Ectodermal cell (in vitro differentiated cells): ENCODE measurements at regions not wholly inside any gene's neighbourhood (a gene's known extent, or its start where the extent isn't known, plus 50 kb on each side); places are given as distances from the start of the nearest gene placed in this dataset.
"Not testable (repeated sequence)": the region's sequence is repeated elsewhere in the genome, so short reads cannot be mapped to it uniquely, and the experiment has no call there.

Source experiments
- H3K27ac ChIP-seq: 2 replicates; pipeline ENCODE4 v1.7.0; 2013; ENCODE audit warnings: mild to moderate bottlenecking, low read depth, low read length; ENCODE audit not compliant: insufficient read depth, poor library complexity, severe bottlenecking
- H3K27me3 ChIP-seq: 2 replicates; pipeline ENCODE4 v1.7.0; 2013; ENCODE audit warnings: mild to moderate bottlenecking, low read length; ENCODE audit not compliant: insufficient read depth, control insufficient read depth, poor library complexity, severe bottlenecking
- H3K36me3 ChIP-seq: one replicate; pipeline ENCODE4 v1.7.0; 2013; ENCODE audit warnings: low read length; ENCODE audit not compliant: control insufficient read depth, insufficient read depth
- H3K4me1 ChIP-seq: one replicate; pipeline ENCODE4 v1.7.0; 2013; ENCODE audit warnings: low read length; ENCODE audit not compliant: control insufficient read depth, insufficient read depth
- H3K4me3 ChIP-seq: 2 replicates; pipeline ENCODE4 v1.7.0; 2013; ENCODE audit warnings: low read depth, low read length, control low read depth; ENCODE audit not compliant: insufficient read depth
- H3K9me3 ChIP-seq: 2 replicates; pipeline ENCODE4 v1.7.0; 2013; ENCODE audit warnings: mild to moderate bottlenecking, low read length, moderate library complexity; ENCODE audit not compliant: control insufficient read depth
- WGBS, 2 experiments: methylation state at CpG; one replicate each; pipeline ENCODE4 v1.1.7; 2013; ENCODE audit warnings: missing lambda C conversion rate in 2 of 2; 5-methylcytosine and 5-hydroxymethylcytosine counted together

DNA sequence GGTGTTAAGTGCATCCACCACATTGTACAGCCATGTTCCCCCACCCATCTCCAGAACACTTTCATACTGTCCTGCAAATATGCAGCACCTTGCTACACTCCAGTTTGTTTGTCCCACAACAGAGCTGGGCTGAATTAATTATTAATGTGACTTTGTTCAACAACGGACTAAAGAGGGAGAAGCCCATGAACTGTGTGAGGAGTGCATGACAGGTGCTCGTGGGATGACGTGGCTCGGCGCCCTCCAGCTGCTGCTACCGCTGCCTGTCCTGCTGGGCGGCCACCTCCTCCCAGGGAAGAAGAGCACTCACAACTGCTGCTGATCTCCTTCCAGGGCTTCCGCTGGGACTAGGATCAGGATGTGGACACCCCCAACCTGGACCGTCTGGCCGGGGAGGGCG is 111.2 kb upstream of the DEFB108B start:
- WGBS, 2 experiments = 93 to 100% methylated on average over 8 to 9 of the region's 11 CpGs
- H3K27me3 ChIP-seq, H3K36me3 ChIP-seq, H3K4me1 ChIP-seq, H3K9me3 ChIP-seq, H3K4me3 ChIP-seq, H3K27ac ChIP-seq: not testable (repeated sequence)

- H3K27me3 ChIP-seq, H3K36me3 ChIP-seq, H3K27ac ChIP-seq, H3K4me1 ChIP-seq, H3K9me3 ChIP-seq, H3K4me3 ChIP-seq: not testable (repeated sequence)
- 55 to 67% methylated on average over 5 of the region's 5 CpGs for WGBS, 2 experiments
These were observed 109.0 kb upstream of the DEFB108B start for GRCh38 chr11:71723991-71724390.

DNA sequence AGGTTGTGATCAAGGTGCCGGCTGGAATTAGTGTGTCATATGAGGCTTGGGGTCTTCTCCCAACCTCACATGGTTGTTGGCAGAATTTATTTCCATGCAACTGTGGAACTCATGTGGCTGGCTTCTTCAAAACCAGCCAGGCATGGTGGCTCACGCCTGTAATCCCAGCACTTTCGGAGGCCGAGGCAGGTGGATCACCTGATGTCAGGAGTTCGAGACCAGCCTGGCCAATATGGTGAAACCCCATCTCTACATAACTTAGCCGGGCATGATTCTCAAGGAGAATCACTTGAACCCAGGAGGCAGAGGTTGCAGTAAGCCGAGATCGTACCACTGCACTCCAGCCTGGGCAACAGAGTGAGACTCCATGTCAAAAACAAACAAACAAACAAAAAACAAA is 102.3 kb upstream of the DEFB108B start:
- H3K36me3 ChIP-seq = not testable (repeated sequence)
- WGBS, 2 experiments = 89 to 94% methylated on average over 7 to 8 of the region's 8 CpGs

DNA sequence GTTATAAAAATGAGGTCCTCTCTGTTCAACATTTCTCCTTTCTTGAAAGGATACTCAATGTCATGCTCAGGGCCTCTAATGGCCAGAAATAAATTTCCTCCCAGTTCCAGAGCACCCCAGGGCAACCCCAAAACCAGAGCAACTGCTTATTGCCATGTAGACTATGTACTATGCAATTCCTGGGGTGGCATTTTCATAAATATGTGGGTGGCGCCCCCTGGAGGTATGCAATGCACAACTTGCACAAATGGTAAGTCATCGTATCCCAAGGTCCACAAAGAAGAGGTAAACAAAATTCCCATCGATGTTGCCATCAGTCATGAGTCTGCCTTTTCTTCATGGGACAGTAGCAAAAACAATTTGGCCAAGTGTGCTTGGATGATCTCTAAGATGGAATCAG is 98.6 kb upstream of the DEFB108B start:
- not testable (repeated sequence) for H3K4me3 ChIP-seq, H3K27ac ChIP-seq, H3K4me1 ChIP-seq, H3K9me3 ChIP-seq, H3K27me3 ChIP-seq, H3K36me3 ChIP-seq
- no CpG with 5 or more reads among the region's 3 CpGs for WGBS, 2 experiments

More for the DNA sequence above, 102.3 kb upstream of the DEFB108B start:
- not testable (repeated sequence) for H3K4me1 ChIP-seq, H3K27ac ChIP-seq, H3K27me3 ChIP-seq, H3K9me3 ChIP-seq, H3K4me3 ChIP-seq

DNA sequence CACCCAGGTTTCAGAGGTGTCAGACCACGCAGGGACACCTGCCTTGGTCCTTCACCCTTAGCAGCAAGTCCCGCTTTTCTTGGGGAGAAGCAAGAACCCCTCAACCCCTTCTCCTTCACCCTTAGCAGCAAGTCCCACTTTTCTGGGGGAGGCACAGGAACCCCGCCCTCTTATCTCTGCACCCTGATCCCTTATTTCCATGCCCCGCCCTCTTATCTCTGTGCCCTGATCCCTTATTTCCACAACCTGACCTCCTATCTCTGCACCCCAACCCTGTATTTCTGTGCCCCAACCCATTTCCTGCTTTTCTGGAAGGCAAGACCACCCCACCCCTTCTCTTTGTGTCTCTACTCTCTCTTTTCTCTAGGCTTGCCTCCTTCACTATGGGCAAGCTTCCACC is 94.7 kb upstream of the DEFB108B start:
- H3K4me1 ChIP-seq, H3K27ac ChIP-seq, H3K9me3 ChIP-seq, H3K27me3 ChIP-seq, H3K4me3 ChIP-seq, H3K36me3 ChIP-seq: not testable (repeated sequence)
- 88 to 89% methylated on average over 4 of the region's 4 CpGs for WGBS, 2 experiments

- not testable (repeated sequence) for H3K27ac ChIP-seq, H3K9me3 ChIP-seq, H3K4me3 ChIP-seq, H3K27me3 ChIP-seq, H3K36me3 ChIP-seq, H3K4me1 ChIP-seq
- 94 to 96% methylated on average over 11 of the region's 11 CpGs for WGBS, 2 experiments
These were observed 89.6 kb upstream of the DEFB108B start for GRCh38 chr11:71743385-71743784.

DNA sequence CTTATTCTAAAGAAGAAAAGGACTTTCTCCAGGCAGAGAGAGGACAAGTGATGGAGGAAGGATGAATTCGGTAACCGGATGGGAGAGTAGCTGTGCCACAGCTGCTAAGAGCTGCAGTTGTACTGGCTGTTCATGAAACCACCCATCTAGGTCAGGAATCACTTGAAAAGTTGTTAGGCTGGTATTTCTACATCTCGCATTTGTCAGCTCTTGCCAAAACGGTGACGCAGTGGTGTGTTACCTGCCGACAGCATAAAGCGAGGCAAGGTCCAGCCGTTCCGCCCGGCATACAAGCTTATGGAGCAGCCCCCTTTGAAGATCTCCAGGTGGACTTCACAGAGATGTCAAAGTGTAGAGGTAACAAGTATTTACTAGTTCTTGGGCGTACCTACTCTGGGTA is 87.3 kb upstream of the DEFB108B start:
- not testable (repeated sequence) for H3K4me1 ChIP-seq, H3K9me3 ChIP-seq, H3K27me3 ChIP-seq, H3K36me3 ChIP-seq, H3K4me3 ChIP-seq, H3K27ac ChIP-seq
- 94 to 95% methylated on average over 11 of the region's 11 CpGs for WGBS, 2 experiments

DNA sequence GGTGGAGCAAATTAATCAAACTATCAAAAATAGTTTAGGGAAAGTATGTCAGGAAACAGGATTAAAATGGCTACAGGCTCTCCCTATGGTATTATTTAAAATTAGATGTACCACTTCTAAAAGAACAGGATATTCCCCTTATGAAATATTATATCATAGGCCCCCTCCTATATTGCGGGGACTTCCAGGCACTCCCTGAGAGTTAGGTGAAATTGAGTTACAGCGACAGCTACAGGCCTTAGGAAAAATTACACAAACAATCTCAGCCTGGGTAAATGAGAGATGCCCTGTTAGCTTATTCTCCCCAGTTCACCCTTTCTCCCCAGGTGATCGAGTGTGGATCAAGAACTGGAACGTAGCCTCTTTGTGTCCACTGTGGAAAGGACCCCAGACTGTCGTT is 86.7 kb upstream of the DEFB108B start:
- H3K4me3 ChIP-seq, H3K9me3 ChIP-seq, H3K4me1 ChIP-seq, H3K27me3 ChIP-seq, H3K27ac ChIP-seq, H3K36me3 ChIP-seq: not testable (repeated sequence)
- 69 to 77% methylated on average over 3 of the region's 5 CpGs for WGBS, 2 experiments

- H3K4me1 ChIP-seq, H3K27ac ChIP-seq, H3K36me3 ChIP-seq, H3K4me3 ChIP-seq, H3K27me3 ChIP-seq, H3K9me3 ChIP-seq: not testable (repeated sequence)
- WGBS, 2 experiments = 60 to 62% methylated on average over 12 of the region's 14 CpGs
These were observed 83.9 kb upstream of the DEFB108B start for GRCh38 chr11:71748965-71749620.

GRCh38 chr11:71750908-71751307 is 82.1 kb upstream of the DEFB108B start:
- H3K36me3 ChIP-seq, H3K4me3 ChIP-seq, H3K9me3 ChIP-seq, H3K27me3 ChIP-seq, H3K4me1 ChIP-seq, H3K27ac ChIP-seq: not testable (repeated sequence)
- 54 to 61% methylated on average over 11 of the region's 11 CpGs for WGBS, 2 experiments
